WI38 (cell line): ENCODE measurements at regions not wholly inside any gene's neighbourhood (a gene's known extent, or its start where the extent isn't known, plus 50 kb on each side); places are given as distances from the start of the nearest gene placed in this dataset.

Experiments
- H3K4me3 ChIP-seq: 2 replicates; pipeline ENCODE4 v1.5.1; 2011; ENCODE audit warnings: low read depth, mild to moderate bottlenecking, control low read depth, low read length
- CTCF ChIP-seq: IDR thresholded peaks from 2 replicates; pipeline ENCODE4 v1.5.1; 2012; ENCODE audit warnings: low read depth, mild to moderate bottlenecking, control low read depth, low read length

- TF ChIP-seq CTCF = no peak
- H3K4me3 ChIP-seq = no peak overlapping the region
Measured at GRCh38 chrX:20825984-20826383, 548.2 kb upstream of the CNKSR2 start.

- TF ChIP-seq CTCF = no peak
- no peak overlapping the region for H3K4me3 ChIP-seq
Measured at GRCh38 chrX:20803971-20804370, 537.3 kb upstream of the RPS6KA3 start.

- H3K4me3 ChIP-seq = no peak overlapping the region
- TF ChIP-seq CTCF = no peak
Measured at GRCh38 chrX:20802036-20802435, 535.3 kb upstream of the RPS6KA3 start.

- no peak for TF ChIP-seq CTCF
Measured at GRCh38 chrX:20796450-20796849, 529.7 kb upstream of the RPS6KA3 start.

GRCh38 chrX:20789103-20789502 is 522.4 kb upstream of the RPS6KA3 start:
- H3K4me3 ChIP-seq = no peak overlapping the region
- no peak for TF ChIP-seq CTCF

More at GRCh38 chrX:20796450-20796849, 529.7 kb upstream of the RPS6KA3 start:
- no peak overlapping the region for H3K4me3 ChIP-seq

- no peak overlapping the region for H3K4me3 ChIP-seq
- no peak for TF ChIP-seq CTCF
Measured at GRCh38 chrX:20767346-20767745, 500.6 kb upstream of the RPS6KA3 start.

GRCh38 chrX:20756585-20756984 is 489.9 kb upstream of the RPS6KA3 start:
- H3K4me3 ChIP-seq = no peak overlapping the region
- TF ChIP-seq CTCF = no peak
